ENCODE measurements at regions not wholly inside any gene's neighbourhood (a gene's known extent, or its start where the extent isn't known, plus 50 kb on each side); places are given as distances from the start of the nearest gene placed in this dataset.

DNA sequence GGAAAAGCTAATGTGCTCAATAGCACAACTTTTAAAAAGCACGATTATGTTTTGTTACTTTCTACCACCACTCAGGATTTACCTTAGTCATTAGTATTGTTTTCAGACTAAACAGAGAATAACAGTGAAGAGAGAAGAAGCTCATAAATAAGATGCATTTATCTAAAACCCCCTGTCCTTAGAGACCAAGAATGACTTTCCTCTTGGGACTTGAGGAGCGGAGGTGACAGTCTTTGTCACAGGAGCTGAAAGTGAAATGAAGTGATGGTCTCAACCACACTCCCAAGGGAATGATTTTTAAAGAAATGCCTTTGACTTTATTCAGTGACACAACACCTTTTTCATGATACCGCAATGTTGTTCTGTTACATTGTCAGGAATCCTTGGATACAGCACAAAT lies 190.6 kb upstream of the NBEA start:
- TF ChIP-seq, protein P1, sequence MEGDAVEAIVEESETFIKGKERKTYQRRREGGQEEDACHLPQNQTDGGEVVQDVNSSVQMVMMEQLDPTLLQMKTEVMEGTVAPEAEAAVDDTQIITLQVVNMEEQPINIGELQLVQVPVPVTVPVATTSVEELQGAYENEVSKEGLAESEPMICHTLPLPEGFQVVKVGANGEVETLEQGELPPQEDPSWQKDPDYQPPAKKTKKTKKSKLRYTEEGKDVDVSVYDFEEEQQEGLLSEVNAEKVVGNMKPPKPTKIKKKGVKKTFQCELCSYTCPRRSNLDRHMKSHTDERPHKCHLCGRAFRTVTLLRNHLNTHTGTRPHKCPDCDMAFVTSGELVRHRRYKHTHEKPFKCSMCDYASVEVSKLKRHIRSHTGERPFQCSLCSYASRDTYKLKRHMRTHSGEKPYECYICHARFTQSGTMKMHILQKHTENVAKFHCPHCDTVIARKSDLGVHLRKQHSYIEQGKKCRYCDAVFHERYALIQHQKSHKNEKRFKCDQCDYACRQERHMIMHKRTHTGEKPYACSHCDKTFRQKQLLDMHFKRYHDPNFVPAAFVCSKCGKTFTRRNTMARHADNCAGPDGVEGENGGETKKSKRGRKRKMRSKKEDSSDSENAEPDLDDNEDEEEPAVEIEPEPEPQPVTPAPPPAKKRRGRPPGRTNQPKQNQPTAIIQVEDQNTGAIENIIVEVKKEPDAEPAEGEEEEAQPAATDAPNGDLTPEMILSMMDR (IDR thresholded peaks at IDR 0.05; ENCODE audit: low read depth, low read length): no peak
- TF ChIP-seq, protein P2, sequence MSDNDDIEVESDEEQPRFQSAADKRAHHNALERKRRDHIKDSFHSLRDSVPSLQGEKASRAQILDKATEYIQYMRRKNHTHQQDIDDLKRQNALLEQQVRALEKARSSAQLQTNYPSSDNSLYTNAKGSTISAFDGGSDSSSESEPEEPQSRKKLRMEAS (IDR thresholded peaks at IDR 0.05; ENCODE audit: low read depth, low read length): no peak
